ENCODE measurements at regions not wholly inside any gene's neighbourhood (a gene's known extent, or its start where the extent isn't known, plus 50 kb on each side); places are given as distances from the start of the nearest gene placed in this dataset.

GRCh38 chr16:51637770-51638094 lies 486.7 kb upstream of the SALL1 start:
- no peak for DNase-seq

DNA sequence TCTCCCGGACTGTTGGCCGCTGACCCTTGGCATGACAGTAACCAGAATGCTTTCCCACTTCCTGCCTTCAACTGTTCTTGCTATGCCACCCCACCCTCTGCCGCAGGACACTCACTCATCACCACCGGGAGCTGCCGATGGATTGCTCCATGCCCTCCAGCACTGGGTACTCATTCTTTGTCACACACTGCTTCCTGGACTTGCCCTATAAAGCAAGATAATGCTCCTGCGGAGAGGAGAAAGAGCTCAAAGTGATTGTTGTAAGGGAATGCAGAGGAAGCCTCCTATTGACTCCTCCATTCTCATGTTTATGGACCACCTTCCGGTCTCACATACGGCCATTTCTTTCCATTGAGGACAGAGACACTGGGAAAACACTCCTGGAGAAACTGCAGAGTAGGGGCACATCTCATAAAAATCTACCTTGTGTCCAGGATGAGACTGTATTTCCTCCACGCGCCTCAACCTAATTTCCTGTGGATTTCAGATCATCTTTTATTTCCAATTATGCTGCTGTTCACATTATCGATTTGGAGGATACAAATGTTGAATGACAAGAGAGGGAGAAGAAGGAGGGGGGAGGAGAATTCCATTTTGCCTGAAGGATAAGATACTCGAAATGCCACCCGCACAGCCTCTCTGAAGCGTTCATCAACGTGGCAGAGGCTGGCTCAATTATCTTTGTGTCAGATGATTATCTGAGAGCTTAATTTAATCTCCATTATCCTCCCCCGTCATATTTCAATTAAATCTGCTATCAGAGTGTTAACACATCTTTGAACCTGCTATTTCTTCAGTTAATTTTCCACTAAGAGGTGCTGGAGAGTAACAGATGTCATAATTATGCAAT lies 486.1 kb upstream of the SALL1 start:
- DNase-seq, result no peak

DNA sequence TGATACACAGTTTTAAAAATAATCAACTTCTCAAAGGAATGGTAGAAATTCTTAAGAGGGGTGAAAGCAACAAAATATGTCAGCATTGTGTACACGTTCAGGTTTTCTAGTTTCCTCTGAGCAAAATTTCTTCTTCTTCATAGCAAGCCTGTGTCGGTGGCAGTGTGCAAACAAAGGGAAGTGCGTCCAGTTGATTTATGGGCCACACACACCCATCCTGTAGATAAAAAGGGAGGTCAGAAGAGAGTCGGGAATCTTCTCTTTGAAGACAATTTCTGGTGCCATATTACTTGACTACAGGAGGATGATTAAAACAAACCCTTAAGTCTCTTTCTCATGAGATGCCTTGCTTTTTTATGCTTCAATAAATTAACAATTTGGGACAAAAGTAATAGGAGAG lies 484.1 kb upstream of the SALL1 start:
- no peak for DNase-seq

DNA sequence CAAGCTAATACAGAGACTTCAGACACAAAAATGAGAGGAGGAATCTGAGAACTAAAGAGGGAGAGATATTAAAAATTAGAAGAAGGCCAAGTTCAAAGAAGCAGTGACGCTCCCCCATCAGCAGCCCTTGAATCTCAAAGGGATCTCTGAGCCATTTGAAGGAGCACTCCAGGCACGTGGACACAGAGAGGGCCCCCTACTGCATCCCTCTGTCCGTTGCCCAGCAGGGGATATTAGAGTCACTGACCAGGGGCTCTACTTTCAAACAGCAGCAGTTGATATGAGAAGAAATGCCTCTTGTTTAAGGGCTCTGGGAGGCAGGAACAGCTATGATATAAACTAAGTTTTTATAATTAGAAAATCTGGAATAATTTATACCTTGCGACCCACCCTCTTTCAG lies 479.0 kb upstream of the SALL1 start:
- no peak for DNase-seq

DNA sequence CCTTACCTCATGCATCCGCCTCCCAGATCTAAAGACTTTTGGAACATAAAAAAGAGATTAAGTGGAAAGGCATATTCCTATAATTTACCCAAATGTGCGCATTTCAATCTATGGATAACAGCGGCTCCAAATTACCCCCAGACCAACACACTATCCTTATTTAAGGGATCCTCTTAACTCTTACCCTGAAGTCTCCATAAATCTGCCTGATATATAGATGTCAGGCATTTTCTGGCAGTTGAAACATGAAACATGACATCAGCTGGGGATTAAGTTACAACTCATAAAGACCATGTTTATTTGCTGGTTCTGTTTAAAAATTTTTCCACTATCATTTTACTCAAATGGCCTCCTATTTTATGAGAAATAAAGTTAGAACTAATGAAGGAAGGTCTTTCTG lies 478.5 kb upstream of the SALL1 start:
- no peak for DNase-seq

DNA sequence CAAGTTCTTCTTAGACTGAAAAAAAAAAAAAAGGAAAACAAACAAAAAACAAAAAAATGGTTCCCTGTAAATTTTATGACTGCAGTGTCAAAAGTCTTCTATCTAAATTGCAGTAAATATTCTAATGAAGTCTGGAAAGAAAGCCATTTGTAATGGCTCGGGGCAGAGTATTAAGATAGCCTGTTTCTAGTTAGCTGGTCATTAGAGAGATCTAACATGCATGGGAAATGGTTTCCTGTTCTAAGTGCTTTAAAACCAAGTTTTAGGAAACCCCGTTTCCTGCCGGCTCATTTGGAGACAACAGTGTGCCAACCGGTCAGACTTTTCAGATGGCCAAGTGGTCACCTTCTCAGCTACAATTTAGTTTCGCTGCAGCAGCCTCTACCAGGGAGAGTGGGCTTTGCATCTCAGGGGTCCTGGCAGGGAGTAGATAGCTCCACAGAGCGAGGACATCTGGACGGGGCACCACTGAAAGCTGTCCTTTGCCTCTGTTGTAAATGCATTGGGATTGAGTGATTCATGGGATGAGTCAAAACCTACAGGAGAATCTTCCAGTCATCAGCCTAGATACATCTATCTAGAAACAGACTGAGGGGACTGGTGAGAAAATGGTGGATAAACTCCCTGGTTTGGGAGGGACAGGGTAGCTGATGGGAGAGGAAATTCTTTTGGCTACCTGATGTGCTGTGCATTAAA lies 473.2 kb upstream of the SALL1 start:
- no peak for DNase-seq

DNA sequence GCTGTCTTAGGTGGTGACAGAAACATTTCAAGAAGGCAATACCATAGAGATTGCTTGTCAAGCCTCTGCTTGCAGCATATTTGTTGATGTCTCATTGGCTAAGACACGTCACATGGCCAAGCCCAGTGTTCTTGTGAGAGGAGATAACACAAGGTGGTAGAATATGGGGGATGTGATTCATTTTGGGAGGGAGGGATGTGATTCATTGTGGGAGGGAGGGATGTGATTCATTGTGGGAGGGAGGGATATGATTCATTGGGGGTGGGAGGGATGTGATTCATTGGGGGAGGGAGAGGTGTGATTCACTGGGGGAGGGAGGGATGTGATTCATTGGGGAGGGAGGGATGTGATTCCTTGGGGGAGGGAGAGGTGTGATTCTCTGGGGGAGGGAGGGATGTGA lies 470.5 kb upstream of the SALL1 start:
- DNase-seq, result no peak

DNA sequence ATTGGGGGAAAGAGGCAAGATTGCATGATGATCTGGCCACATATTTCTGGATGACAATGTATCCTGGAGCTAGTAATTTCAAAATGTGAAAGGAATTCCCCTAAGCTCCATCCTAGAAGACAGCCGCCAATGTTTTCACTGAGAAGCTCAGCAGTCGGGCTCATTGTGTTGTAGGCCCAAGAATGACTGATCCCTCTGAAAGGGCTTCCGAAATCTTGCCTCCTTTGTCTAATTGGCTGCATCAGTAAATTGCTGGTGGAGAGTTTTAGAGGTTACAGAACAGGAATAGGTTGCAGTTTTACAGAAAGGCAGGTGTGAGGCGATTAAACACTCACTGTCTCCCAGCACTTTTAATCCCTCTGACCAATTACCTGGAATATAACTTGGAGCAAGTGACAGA lies 464.1 kb upstream of the SALL1 start:
- no peak for DNase-seq

DNA sequence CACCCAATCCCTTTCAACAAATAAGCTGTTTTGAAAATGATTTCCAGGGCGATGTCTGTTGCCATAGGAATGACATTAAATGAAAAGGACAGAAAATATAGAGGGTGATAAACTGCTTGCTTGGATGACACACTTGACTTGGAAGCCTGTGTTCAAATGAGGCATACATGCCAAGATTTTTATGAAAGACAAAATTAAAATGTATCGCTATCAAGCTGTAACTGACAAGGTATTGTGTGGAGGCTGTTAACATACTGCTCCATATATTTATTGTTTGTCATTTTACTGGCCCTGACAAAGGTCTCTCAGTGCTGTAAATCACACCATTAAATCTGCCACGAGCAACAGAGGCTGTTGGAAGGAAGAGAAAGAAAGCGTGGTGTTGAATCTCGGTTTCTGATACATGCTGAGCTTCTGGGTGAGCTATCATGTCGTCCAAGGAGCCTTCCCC lies 456.2 kb upstream of the SALL1 start:
- no peak for DNase-seq

DNA sequence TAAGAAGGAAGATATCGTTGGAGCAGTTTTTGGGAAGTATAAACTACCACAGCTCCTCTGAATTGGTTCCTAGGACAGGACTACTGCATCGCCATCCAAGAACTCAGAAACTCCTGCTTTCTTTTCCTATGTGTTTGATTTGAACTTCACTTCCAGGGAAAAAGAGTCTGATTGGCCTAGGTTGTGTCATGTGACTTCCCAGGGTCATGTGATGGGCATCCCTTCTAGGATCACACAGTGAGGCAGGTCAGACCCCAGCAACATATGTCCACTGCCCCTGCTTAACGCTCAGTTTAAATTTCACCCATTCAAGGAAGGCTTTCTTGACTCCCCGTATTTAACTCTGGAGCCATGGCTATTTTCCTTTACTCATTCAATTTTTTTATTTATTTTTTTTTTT lies 445.2 kb upstream of the SALL1 start:
- no peak for DNase-seq

GRCh38 chr16:51592535-51593300 lies 441.6 kb upstream of the SALL1 start:
- DNase-seq, result no peak

DNA sequence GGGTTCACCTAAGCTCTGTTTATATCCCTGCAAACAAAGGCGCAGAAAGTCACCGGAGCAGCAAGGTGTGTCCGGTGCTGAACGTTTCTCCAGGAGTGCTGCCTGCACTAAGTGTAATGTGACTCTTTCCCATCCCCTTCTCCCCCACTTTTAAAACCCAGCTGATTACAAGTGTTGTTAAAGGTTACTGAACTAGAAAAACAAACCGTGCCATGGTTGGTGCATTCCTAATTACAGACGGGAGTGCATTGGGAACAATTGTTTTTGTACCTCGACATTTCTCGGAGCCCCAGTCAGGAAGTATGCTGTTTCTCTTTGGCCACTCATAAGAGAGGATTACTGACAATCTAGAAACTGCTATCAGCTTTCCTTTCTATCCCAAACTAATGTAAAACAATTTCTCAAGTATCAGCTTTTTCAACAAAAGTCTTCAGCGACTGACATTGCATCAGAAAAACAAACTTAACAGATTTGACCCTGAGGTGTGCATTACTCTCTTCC lies 441.0 kb upstream of the SALL1 start:
- DNase-seq, result no peak

DNA sequence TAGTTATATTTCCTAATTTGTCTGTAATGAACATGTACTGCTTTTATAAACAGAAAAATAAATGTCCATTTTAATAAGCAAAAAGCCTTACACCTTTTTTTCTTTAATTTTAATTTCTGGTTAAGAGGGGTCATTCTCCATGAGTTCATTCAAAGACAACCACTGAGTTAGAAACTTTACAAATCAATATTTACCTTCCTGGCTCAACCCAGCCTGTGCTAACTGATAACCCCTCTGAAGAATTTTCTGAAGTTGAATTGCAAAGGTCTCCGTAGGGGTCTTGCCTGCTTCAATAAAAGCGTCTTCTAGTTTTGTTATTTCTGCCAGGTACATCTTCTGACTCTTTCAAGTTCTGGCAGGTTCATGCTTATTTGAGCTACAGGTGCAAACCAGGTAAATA lies 440.4 kb upstream of the SALL1 start:
- DNase-seq, result no peak

DNA sequence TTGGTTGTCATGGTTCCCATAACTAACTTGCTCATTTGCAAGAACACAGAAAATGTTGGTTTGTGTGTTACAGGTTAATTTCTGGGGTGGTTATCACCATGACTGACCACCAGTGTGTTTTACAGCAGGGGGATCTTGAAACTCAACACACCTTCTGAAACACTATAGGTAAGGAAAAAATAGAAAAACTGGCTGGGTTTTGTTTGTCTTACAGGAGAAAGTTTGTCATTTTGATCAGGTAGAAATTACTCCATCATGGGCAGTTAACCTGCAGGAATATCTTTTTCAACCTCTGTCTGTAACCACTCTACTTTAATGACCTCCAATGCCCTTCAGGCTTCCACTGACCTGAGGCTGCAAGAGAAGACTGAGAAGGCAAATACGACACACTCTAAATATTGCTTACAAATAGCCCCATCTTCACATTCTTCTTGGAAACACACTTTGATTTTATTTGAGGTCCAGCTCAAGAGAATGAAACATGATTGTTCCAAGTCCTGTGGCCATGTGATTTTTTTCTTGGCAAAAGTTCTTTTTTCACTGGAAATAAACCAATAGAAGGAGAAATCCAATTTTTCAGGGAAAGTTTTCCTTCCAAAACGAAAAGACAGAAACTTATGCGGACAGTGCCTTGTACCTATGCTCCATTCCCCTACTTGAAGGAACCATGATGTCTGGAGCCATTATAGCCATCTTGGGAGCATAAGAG lies 428.7 kb upstream of the SALL1 start:
- DNase-seq, result no peak

DNA sequence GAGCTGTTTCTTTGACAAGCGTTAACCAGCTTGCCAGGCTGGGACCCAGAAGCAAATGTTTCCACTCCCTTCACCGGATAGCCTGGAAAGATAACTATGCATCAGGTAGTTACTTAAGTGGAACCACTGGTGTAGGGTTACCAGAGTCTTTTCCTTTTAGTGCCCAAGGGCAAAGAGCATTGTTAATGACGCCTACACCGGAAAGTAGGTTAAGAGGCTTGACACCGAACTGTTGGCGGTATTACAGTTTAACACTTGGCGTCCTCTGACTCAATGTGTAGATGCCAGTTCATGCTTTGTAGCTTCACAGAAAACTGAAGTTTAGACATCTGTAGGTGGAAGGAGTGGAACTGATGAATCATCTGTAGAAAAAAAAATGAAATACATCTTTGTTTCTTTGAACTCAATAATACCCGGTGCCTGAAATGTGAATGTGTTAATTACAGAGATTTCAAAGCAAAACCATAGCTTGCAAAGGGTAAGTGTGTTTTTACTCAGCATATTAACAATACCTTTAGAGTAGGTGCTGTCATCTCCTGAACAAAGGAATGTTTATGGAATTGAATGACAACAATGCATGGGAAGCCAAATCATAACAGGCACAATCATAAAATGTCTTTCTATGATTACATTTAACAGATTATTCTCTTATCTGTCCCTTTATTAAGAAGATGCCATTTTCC lies 426.7 kb upstream of the SALL1 start:
- DNase-seq, result no peak

DNA sequence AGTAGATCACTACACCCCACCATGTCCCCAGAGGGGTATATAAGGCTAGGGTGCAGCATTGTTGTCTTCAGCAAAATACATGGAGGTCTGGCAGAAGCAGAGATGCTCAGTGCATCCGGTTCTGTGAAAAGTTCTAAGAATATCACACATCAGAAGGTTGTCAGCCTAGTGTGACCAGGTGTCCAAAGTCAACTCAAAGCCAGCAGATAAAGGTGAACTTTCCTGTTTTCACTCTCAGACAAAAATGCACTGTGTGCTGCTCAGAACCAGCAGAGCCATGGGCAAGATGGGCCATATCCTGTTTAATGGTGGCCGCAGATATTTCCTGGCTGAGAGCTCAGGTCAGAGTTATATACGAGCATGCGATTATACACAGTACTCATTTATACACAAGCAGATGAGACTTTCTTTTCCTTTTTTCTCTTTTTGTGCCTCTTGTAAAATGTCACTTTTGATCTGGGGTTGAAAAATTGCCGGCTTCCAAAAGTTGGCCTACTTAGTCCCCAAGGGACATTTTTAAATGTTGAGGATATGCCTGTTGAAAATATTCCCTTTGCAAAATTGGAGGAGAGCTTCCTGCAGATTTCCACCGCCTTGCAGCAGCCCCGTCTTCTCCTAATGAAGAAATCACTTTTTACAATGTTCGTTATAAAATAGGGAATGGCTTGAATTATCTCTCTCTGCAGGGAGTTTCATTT lies 425.6 kb upstream of the SALL1 start:
- no peak for DNase-seq

GRCh38 chr16:51573191-51573590 lies 422.1 kb upstream of the SALL1 start:
- DNase-seq, result no peak

- DNase-seq, result no peak
Measured at GRCh38 chr16:51569203-51569931, 418.3 kb upstream of the SALL1 start.

DNA sequence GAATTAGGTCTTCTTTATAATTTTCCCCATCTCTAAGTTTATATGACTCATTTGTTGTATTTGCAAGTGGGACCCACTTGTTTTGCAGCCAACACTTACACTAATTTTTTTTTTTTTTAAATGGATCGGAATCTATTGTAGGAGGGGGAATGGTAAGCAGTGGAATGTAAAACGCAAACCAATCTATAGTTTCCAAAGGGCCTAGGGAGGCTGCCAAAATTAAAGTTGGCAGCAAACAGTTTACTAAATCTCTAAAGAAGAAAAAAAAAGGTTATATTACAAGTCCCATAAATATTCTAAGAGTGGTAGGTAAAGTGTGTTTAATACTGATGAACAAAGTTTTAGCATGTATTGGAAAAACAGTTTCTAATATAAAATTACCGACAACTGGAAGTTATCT lies 416.8 kb upstream of the SALL1 start:
- no peak for DNase-seq

DNA sequence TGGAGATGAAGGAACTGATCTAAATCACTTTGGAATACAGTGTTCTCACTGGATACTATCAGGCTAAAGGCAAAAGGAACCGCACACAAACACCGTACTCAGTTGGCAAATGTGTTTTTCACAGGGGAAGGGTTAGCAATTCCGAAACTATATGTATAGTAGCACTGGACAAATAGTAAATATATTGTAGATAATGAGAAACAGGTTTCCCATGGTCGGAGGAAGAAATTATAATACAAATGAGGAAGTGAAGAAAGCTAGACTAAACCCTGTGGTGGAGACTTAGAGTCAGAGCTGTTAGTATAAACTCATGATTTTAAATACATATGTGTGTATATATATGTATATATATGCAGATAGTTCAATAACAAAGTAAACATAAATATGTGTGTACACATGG lies 414.1 kb upstream of the SALL1 start:
- no peak for DNase-seq

DNA sequence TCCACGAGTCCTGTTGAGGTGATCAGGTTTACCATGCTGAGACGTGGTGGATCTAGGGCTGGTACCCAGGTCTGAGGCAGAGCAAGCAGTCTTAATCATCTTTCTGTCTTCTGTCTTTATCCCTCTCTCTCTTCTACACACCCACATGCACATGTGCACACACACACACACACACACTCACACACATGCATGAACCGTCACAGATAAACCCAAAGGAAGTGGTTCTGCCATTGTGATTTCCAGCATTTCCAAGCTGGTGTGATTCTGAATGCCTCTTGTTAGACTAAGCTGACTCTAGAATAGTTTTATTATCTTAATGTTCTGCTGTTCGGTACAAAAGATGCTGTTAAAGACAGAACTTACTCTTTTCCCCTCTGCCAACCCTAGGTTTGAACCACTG lies 411.8 kb upstream of the SALL1 start:
- no peak for DNase-seq
